Spinal cord (tissue), 9 donors: ENCODE measurements at regions not wholly inside any gene's neighbourhood (a gene's known extent, or its start where the extent isn't known, plus 50 kb on each side); places are given as distances from the start of the nearest gene placed in this dataset.
A peak's percentile ranks its signal among the peaks of the same experiment; 100 is the strongest.

Source experiments
- DNase-seq, 6 donors: peaks; one replicate each; pipeline versions ENCODE4 v3.0.0 to v3.0.0-alpha.2; 2013 to 2015; ENCODE audit warnings: low spot score in 6 of 6, low read depth in 4 of 6
- H3K27ac ChIP-seq: one replicate; pipeline ENCODE4 v1.5.1; 2013; ENCODE audit warnings: low read depth, low read length, control low read depth
- H3K27me3 ChIP-seq: one replicate; pipeline ENCODE4 v1.6.1; 2013; ENCODE audit warnings: low read length; ENCODE audit not compliant: control insufficient read depth, insufficient read depth
- H3K36me3 ChIP-seq: one replicate; pipeline ENCODE4 v1.6.1; 2013; ENCODE audit warnings: low read length; ENCODE audit not compliant: control insufficient read depth, insufficient read depth
- H3K4me1 ChIP-seq: one replicate; pipeline ENCODE4 v1.6.1; 2013; ENCODE audit warnings: low read length; ENCODE audit not compliant: control insufficient read depth, insufficient read depth
- H3K4me3 ChIP-seq: one replicate; pipeline ENCODE4 v1.5.1; 2013; ENCODE audit warnings: low read depth, low read length, control low read depth
- H3K9me3 ChIP-seq: one replicate; pipeline ENCODE4 v1.6.1; 2013; ENCODE audit warnings: low read length; ENCODE audit not compliant: control insufficient read depth, insufficient read depth
- WGBS: methylation state at CpG from one replicate; pipeline ENCODE4 v1.1.5; 2013; ENCODE audit warnings: missing lambda C conversion rate; ENCODE audit not compliant: insufficient coverage; 5-methylcytosine and 5-hydroxymethylcytosine counted together
- donor health status: healthy.

DNA sequence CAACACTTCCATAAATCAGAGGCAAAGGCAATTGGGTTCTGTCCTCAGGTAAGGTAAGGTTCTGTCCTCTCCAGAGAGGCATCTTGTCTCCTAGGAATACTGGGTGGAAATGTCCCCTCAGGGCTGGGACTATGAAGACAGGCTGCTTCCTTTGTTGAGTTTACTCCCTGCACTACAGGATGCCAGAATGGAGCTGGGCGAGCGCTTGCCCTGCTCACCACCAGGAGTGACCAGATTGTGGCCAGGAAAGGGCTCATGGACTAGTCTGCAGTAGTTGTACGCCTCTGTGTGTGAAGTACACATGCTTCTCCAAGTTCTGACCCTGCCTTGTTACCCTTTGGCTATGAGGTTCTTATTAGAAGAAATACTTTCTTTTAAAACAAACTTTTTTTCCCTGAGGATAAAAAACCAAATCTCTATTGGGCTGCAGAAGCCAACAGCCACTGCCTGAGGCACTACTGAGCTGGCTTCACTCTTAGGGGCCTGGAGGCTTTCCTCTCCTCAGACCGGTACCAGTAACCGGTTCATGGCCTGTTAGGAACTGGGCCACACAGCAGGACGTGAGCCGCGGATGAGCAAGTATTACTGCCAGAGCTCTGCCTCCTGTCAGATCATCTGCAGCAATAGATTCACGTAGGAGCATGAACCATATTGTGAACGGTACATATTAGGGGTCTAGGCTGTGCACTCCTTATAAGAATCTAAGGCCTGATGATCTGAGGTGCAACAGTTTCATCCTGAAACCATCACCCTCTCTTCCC lies 83.2 kb downstream of the DHRS2 start:
- H3K36me3 ChIP-seq, result no peaks in the 10 kb centered on the region
- H3K27me3 ChIP-seq, result no peaks in the 10 kb centered on the region
- no peaks in the 10 kb centered on the region for H3K4me1 ChIP-seq
- 87% methylated on average over 9 of the region's 10 CpGs for WGBS
- DNase-seq, result no peak
- no peak overlapping the region for H3K4me3 ChIP-seq
- H3K27ac ChIP-seq, result no peak overlapping the region
- H3K9me3 ChIP-seq, result no peaks in the 10 kb centered on the region

DNA sequence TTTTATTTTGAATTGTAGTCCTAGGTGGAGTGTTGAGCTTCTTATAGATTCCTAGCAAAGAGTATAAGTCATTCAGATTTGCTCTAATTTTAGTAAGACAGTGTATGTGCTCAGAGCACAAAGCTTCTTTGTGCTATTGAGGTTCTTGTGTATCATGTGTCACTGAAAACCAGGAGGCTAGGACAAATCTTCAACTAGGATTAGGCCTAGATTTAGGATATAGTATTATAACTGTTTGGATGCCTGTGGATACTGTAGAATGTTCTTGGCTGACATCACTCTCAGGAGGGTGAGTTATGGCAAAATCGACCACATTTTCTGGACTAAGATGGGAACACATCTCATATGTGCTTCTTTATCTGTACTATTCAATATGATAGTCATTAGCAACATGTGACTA lies 86.5 kb downstream of the DHRS2 start:
- Histone ChIP-seq H3K36me3 (no peaks in the 10 kb centered on the region), H3K9me3 (no peaks in the 10 kb centered on the region), H3K27ac (no peak overlapping the region), H3K4me3 (no peak overlapping the region), H3K4me1 (no peaks in the 10 kb centered on the region), H3K27me3 (no peaks in the 10 kb centered on the region)
- no peak for DNase-seq
- WGBS, result no CpG with 5 or more reads among the region's 1 CpG

- Histone ChIP-seq H3K36me3 (no peaks in the 10 kb centered on the region), H3K27ac (no peak overlapping the region), H3K4me1 (no peaks in the 10 kb centered on the region), H3K27me3 (no peaks in the 10 kb centered on the region), H3K9me3 (no peaks in the 10 kb centered on the region), H3K4me3 (no peak overlapping the region)
- no peak for DNase-seq
- no CpG with 5 or more reads among the region's 3 CpGs for WGBS
These were observed 87.7 kb downstream of the DHRS2 start for GRCh38 chr14:23723911-23724310.

DNA sequence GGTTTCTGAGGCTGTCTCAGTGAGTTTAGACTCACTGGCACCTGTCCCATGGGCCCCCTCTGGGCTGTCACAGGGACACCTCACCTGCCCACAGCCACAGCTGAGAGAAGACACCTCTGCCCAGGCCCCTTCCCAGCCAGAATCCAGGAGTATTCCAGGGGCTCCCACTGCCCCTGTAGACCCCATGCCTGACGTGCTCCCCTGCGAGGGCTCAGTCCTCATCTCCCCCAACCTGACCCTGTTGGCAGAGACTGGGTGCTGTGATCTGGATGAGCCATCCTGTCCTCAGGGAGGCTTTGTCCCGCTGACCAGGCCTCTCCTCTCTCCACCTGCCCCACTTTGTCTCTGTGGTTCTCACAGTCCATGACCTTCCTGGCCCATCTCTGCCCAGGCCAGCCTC lies 89.4 kb downstream of the DHRS2 start:
- Histone ChIP-seq H3K27ac (no peak overlapping the region), H3K4me1 (no peaks in the 10 kb centered on the region), H3K9me3 (no peaks in the 10 kb centered on the region), H3K36me3 (no peaks in the 10 kb centered on the region), H3K4me3 (no peak overlapping the region), H3K27me3 (no peaks in the 10 kb centered on the region)
- 92% methylated on average over 3 of the region's 3 CpGs for WGBS
- DNase-seq, result no peak

DNA sequence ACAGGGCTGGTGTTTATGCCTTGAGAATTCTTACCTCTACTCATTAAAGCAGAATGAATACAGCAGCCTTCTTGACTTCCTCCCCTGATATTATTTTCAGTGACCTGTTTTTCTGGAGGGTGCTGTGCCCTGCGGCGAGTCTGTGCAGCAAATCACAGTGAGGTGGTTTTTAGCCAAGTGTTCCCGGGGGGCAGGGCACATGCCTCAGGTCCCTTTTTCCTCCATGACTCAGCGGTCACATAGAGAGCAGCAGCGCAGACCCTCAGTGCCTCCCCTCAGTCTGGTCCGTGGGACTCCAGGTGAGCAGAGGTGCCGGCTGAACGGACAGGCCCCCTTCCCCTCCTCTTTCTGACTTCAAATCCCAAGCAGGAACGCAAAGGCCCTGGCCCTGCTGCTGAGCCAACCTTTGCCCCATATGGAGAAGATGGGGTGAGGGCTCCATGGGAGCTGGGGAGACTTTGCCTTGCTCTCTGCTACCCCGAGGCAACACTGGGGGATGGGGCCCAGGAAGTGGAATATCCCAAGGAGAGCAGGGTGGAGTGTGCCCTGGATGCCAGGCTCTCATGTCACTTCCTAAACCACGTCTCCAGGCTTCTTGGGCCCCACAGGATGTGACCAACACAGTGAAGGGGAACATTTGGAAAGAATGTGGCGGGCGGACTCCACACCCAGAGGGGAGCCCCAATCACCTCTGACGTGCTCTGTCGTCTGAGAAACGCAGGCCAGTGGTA lies 90.0 kb downstream of the DHRS2 start:
- Histone ChIP-seq H3K36me3 (no peaks in the 10 kb centered on the region), H3K9me3 (no peaks in the 10 kb centered on the region), H3K27ac (no peak overlapping the region), H3K4me3 (no peak overlapping the region), H3K27me3 (no peaks in the 10 kb centered on the region), H3K4me1 (no peaks in the 10 kb centered on the region)
- WGBS, result 90% methylated on average over 14 of the region's 16 CpGs
- no peak for DNase-seq

- DNase-seq, result peak in 2 of 6 donors; percentile 47 to 76
- no peaks in the 10 kb centered on the region for H3K36me3 ChIP-seq
- H3K9me3 ChIP-seq, result no peaks in the 10 kb centered on the region
- H3K4me1 ChIP-seq, result no peaks in the 10 kb centered on the region
- H3K27me3 ChIP-seq, result no peaks in the 10 kb centered on the region
- 85% methylated on average over 5 of the region's 5 CpGs for WGBS
- H3K4me3 ChIP-seq, result no peak overlapping the region
- H3K27ac ChIP-seq, result no peak overlapping the region
These were observed 91.6 kb downstream of the DHRS2 start for GRCh38 chr14:23727566-23728335.

GRCh38 chr14:23728791-23729190 lies 92.6 kb downstream of the DHRS2 start:
- H3K36me3 ChIP-seq, result no peaks in the 10 kb centered on the region
- H3K27me3 ChIP-seq, result no peaks in the 10 kb centered on the region
- H3K4me3 ChIP-seq, result no peak overlapping the region
- WGBS, result 85% methylated on average over 4 of the region's 4 CpGs
- no peaks in the 10 kb centered on the region for H3K4me1 ChIP-seq
- no peak for DNase-seq
- H3K9me3 ChIP-seq, result no peaks in the 10 kb centered on the region
- no peak overlapping the region for H3K27ac ChIP-seq

DNA sequence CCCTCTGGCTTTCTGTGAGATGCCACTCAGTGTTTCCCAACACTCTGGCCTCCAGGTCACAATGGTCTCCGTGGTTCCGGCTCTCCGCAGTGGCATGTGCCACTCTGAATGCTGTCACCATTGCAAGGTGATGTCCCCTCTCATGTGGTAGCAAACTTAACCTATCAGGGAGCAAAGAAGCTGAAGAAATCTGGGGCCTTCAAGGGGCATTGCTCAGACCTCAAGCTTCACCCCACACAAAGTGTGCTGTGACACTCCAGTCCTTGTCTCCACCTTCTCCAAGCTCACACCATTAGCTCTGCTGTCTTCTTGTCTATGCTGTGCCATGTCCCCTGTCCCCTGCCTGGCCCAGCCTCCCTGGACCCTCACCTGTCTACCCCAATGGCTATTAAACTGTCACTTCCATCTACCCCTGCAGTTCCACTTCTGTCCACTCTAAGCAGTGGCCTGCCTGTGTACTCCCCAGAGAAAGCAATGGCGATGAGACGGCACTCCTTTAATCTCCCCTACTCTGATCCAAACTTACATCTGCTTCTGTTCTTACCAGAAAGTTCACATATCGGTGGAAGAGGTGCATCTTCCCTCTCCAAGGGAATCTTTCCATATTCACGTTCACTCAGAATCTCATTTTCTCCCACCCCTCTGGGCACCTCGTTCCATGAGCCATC lies 93.7 kb downstream of the DHRS2 start:
- Histone ChIP-seq H3K4me3 (no peak overlapping the region), H3K9me3 (no peaks in the 10 kb centered on the region), H3K27ac (no peak overlapping the region), H3K36me3 (no peaks in the 10 kb centered on the region), H3K4me1 (no peaks in the 10 kb centered on the region), H3K27me3 (no peaks in the 10 kb centered on the region)
- no peak for DNase-seq
- 89% methylated on average over 8 of the region's 8 CpGs for whole genome bisulfite sequencing

GRCh38 chr14:23735394-23735793 lies 99.2 kb downstream of the DHRS2 start:
- DNase-seq, result no peak
- Histone ChIP-seq H3K4me3 (no peak overlapping the region), H3K36me3 (no peaks in the 10 kb centered on the region), H3K27ac (no peak overlapping the region), H3K4me1 (no peaks in the 10 kb centered on the region), H3K9me3 (no peaks in the 10 kb centered on the region), H3K27me3 (no peaks in the 10 kb centered on the region)
